Calu3 (cell line): ENCODE measurements at regions not wholly inside any gene's neighbourhood (a gene's known extent, or its start where the extent isn't known, plus 50 kb on each side); places are given as distances from the start of the nearest gene placed in this dataset.

Experiments
- BruUV-seq: library from RNA; stranded (reverse); fragments of 400-500 nt; replicated peaks from 2 replicates; lab custom pipeline; 2021; lab: Mats Ljungman, UMichigan
- CTCF ChIA-PET: fragments of 300-600 bp; sonication (Branson Sonifier 250); formaldehyde crosslinking; loops from one replicate; lab custom pipeline; 2022; ENCODE audit warnings: antibody characterized with exemption; lab: Charles Lee
- DNase-seq: peaks from one replicate; pipeline ENCODE4 v3.0.0; 2022
- H3K27ac Mint-ChIP-seq: one replicate; pipeline ENCODE4 v1.8.0; 2022; ENCODE audit warnings: mixed read lengths; ENCODE audit not compliant: unreplicated experiment
- H3K27me3 Mint-ChIP-seq: one replicate; pipeline ENCODE4 v1.8.0; 2022; ENCODE audit warnings: mixed read lengths; ENCODE audit not compliant: unreplicated experiment
- H3K36me3 Mint-ChIP-seq: one replicate; pipeline ENCODE4 v1.8.0; 2022; ENCODE audit warnings: mild to moderate bottlenecking, moderate library complexity, mixed read lengths; ENCODE audit not compliant: insufficient read depth, unreplicated experiment
- H3K4me1 Mint-ChIP-seq: one replicate; pipeline ENCODE4 v1.8.0; 2022; ENCODE audit warnings: mild to moderate bottlenecking, low read depth, mixed read lengths; ENCODE audit not compliant: unreplicated experiment
- H3K4me3 Mint-ChIP-seq: one replicate; pipeline ENCODE4 v1.8.0; 2022; ENCODE audit warnings: mild to moderate bottlenecking, low read depth, moderate library complexity, mixed read lengths; ENCODE audit not compliant: unreplicated experiment
- H3K9me3 Mint-ChIP-seq: one replicate; pipeline ENCODE4 v1.8.0; 2022; ENCODE audit warnings: low read depth, mixed read lengths; ENCODE audit not compliant: unreplicated experiment
- intact Hi-C: fragments of 100-400 bp; cut with micrococcal nuclease; formaldehyde crosslinking; loops from one replicate; pipeline ENCODE4 v1.10.0; 2022; ENCODE audit not compliant: unreplicated experiment
- TF ChIP-seq, protein P1 (sequence below): fragments of 200-600 bp; IDR thresholded peaks from one replicate; pipeline ENCODE4 v1.8.0; 2022; ENCODE audit warnings: antibody characterized with exemption; ENCODE audit not compliant: unreplicated experiment

DNA sequence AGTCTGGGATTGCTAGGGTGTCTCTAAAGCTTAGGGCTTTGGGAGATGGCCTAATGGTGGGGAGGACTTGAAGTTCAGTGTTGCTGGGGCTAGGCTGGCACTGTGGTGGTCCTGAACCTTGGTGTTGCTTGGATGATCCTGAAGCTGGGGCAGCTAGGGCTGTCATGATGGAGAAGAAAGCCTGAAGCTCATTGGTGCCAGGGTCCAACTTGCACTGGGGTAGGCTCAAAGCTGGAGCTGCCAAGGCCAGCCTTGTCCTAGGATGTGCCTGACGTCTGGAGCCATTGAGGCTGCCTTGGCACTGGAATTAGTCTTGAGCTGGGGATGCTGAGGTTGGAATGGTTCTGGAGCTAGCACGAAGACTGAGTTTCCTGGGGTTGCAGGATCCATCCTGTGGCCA, 61.0 kb upstream of the NLRP2B start:
- CTCF ChIA-PET = no interaction called here
- TF ChIP-seq, protein P1, sequence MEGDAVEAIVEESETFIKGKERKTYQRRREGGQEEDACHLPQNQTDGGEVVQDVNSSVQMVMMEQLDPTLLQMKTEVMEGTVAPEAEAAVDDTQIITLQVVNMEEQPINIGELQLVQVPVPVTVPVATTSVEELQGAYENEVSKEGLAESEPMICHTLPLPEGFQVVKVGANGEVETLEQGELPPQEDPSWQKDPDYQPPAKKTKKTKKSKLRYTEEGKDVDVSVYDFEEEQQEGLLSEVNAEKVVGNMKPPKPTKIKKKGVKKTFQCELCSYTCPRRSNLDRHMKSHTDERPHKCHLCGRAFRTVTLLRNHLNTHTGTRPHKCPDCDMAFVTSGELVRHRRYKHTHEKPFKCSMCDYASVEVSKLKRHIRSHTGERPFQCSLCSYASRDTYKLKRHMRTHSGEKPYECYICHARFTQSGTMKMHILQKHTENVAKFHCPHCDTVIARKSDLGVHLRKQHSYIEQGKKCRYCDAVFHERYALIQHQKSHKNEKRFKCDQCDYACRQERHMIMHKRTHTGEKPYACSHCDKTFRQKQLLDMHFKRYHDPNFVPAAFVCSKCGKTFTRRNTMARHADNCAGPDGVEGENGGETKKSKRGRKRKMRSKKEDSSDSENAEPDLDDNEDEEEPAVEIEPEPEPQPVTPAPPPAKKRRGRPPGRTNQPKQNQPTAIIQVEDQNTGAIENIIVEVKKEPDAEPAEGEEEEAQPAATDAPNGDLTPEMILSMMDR = no peak
- DNase-seq = no peak
- Mint-ChIP-seq H3K4me3 (no peak overlapping the region), H3K9me3 (peaks cover 6% of the 10 kb centered on the region), H3K27me3 (no peaks in the 10 kb centered on the region), H3K27ac (no peak overlapping the region), H3K36me3 (no peaks in the 10 kb centered on the region), H3K4me1 (no peaks in the 10 kb centered on the region)
- no TSS peak for BruUV-seq
- intact Hi-C loops = no loop called here

- Mint-ChIP-seq H3K27ac (no peak overlapping the region), H3K9me3 (no peaks in the 10 kb centered on the region), H3K4me1 (no peaks in the 10 kb centered on the region), H3K4me3 (no peak overlapping the region), H3K36me3 (no peaks in the 10 kb centered on the region), H3K27me3 (no peaks in the 10 kb centered on the region)
- DNase-seq = no peak
- CTCF ChIA-PET = no interaction called here
- TF ChIP-seq, protein P1 = no peak
- BruUV-seq = no TSS peak
- intact Hi-C loops = no loop called here
Observed at GRCh38 chrX:57737881-57738280, 57.8 kb upstream of the NLRP2B start.
